GM12878 (cell line): ENCODE measurements at regions not wholly inside any gene's neighbourhood (a gene's known extent, or its start where the extent isn't known, plus 50 kb on each side); places are given as distances from the start of the nearest gene placed in this dataset.

Source experiments
- ATAC-seq: fragments of 200-7000 bp; cut with Tn5 transposase; 3 replicates; pipeline ENCODE4 v1.9.1; 2020; ENCODE audit warnings: mild to moderate bottlenecking, moderate library complexity
- BruUV-seq: library from RNA; stranded (reverse); fragments of 400-500 nt; replicated peaks from 2 replicates; lab custom pipeline; 2021; lab: Mats Ljungman, UMichigan
- CTCF ChIA-PET: fragments of 300-600 bp; sonication (Branson Sonifier 250); formaldehyde crosslinking; extraction: SDS; loops from one replicate; lab custom pipeline; 2021; ENCODE audit warnings: inconsistent platforms; lab: Yijun Ruan, JAX
- POLR2A ChIA-PET: fragments of 350-600 bp; formaldehyde crosslinking; extraction: SDS; loops from one replicate; lab custom pipeline; 2021; ENCODE audit warnings: inconsistent platforms; lab: Charles Lee
- RAD21 ChIA-PET: fragments of 300-600 bp; sonication (Branson Sonifier 250); formaldehyde crosslinking; loops from one replicate; lab custom pipeline; 2023; ENCODE audit warnings: antibody characterized with exemption; ENCODE audit not compliant: unreplicated experiment; lab: Charles Lee
- SMC1A ChIA-PET: fragments of 300-600 bp; sonication (Branson Sonifier 250); formaldehyde crosslinking; loops from one replicate; lab custom pipeline; 2023; ENCODE audit not compliant: unreplicated experiment, uncharacterized antibody; lab: Charles Lee
- DNase-seq: peaks from one replicate; pipeline ENCODE4 v3.0.0-alpha.2; 2011; ENCODE audit warnings: low read depth, low spot score
- FAIRE-seq: peaks from 3 replicates; lab custom pipeline; 2011; peaks lifted over from hg19 to GRCh38; lab: Jason Lieb, UNC
- H2AFZ ChIP-seq: 2 replicates; pipeline ENCODE4 v1.6.0; 2011; ENCODE audit warnings: low read depth, low read length, control low read depth; ENCODE audit not compliant: control insufficient read depth
- H3K27ac ChIP-seq: 2 replicates; pipeline ENCODE4 v1.5.1; 2011; ENCODE audit warnings: control low read depth; ENCODE audit not compliant: control insufficient read depth, insufficient read depth
- H3K27me3 ChIP-seq, 2 experiments: replicated peaks in 1 of 2; 2 replicates each; pipeline versions ENCODE4 v1.6.0 to v1.6.1; 2011; ENCODE audit warnings: low read length in 1 of 2; ENCODE audit not compliant: control insufficient read depth in 2 of 2, insufficient read depth in 2 of 2
- H3K36me3 ChIP-seq, 2 experiments: 2 replicates each; pipeline ENCODE4 v1.5.1; 2011; ENCODE audit warnings: low read length in 1 of 2; ENCODE audit not compliant: control insufficient read depth in 2 of 2, insufficient read depth in 2 of 2
- H3K4me1 ChIP-seq: 2 replicates; pipeline ENCODE4 v1.6.1; 2011; ENCODE audit warnings: mild to moderate bottlenecking, low read length, moderate library complexity, mixed read lengths; ENCODE audit not compliant: control insufficient read depth, insufficient read depth
- H3K4me2 ChIP-seq: 2 replicates; pipeline ENCODE4 v1.6.0; 2011; ENCODE audit warnings: control low read depth; ENCODE audit not compliant: control insufficient read depth, insufficient read depth
- H3K4me3 ChIP-seq: fragments of 200-600 bp; sonication (generic); 2 replicates; pipeline ENCODE4 v1.5.1; 2016
- H3K79me2 ChIP-seq: 2 replicates; pipeline ENCODE4 v1.6.0; 2011; ENCODE audit warnings: low read length; ENCODE audit not compliant: control insufficient read depth, insufficient read depth
- H3K9ac ChIP-seq: 2 replicates; pipeline ENCODE4 v1.8.0; 2011; ENCODE audit warnings: low read length, control low read depth, mixed read lengths; ENCODE audit not compliant: control insufficient read depth, insufficient read depth
- H3K9me3 ChIP-seq: replicated peaks from 3 replicates; pipeline ENCODE4 v1.5.1; 2011; ENCODE audit warnings: mild to moderate bottlenecking, low read length; ENCODE audit not compliant: control insufficient read depth, insufficient read depth
- H4K20me1 ChIP-seq: 2 replicates; pipeline ENCODE4 v1.6.0; 2011; ENCODE audit not compliant: control insufficient read depth, insufficient read depth
- BMI1 ChIP-seq: fragments of 450-650 bp; IDR thresholded peaks from 2 replicates; pipeline ENCODE4 v1.6.1; 2016; ENCODE audit warnings: mild to moderate bottlenecking, moderate library complexity, borderline replicate concordance
- ELK1 ChIP-seq: IDR thresholded peaks from 2 replicates; pipeline ENCODE4 v1.6.1; 2012; ENCODE audit warnings: low read depth, low read length, improper control_type of control experiment
- NFYB ChIP-seq: IDR thresholded peaks from 2 replicates; pipeline ENCODE4 v1.6.1; 2011; ENCODE audit warnings: low read depth, mild to moderate bottlenecking, low read length, improper control_type of control experiment, moderate library complexity; ENCODE audit not compliant: insufficient read depth
- SPI1 ChIP-seq: IDR thresholded peaks from 2 replicates; pipeline ENCODE4 v1.6.1; 2011; ENCODE audit warnings: low read depth, mild to moderate bottlenecking, low read length, moderate library complexity, borderline replicate concordance; ENCODE audit not compliant: insufficient read depth
- YY1 ChIP-seq: IDR thresholded peaks from 2 replicates; pipeline ENCODE4 v1.6.1; 2011; ENCODE audit warnings: low read depth, mild to moderate bottlenecking, low read length
- ZNF274 ChIP-seq: IDR thresholded peaks from one replicate; pipeline ENCODE4 v1.8.0; 2011; ENCODE audit not compliant: insufficient read length, insufficient read depth
- WGBS: methylation state at CpG from one replicate; pipeline ENCODE4 v1.1.6; 2016; ENCODE audit warnings: low lambda C conversion rate; ENCODE audit not compliant: insufficient replicate concordance, insufficient coverage; ENCODE audit errors: missing lambda C conversion rate; 5-methylcytosine and 5-hydroxymethylcytosine counted together
- in situ Hi-C: fragments of 300-500 bp; cut with MboI; formaldehyde crosslinking; loops from 9 replicates; pipeline ENCODE4 v1.14.3; 2018; ENCODE audit warnings: mixed read lengths
- intact Hi-C: fragments of 100-400 bp; cut with micrococcal nuclease; formaldehyde crosslinking; loops from one replicate; pipeline ENCODE4 v1.14.2; 2022; ENCODE audit not compliant: unreplicated experiment
- TF ChIP-seq, protein P1 (sequence below): fragments of 450-650 bp; IDR thresholded peaks from 2 replicates; pipeline ENCODE4 v1.6.1; 2017; ENCODE audit warnings: mild to moderate bottlenecking, moderate library complexity
- TF ChIP-seq, protein P2 (sequence below): IDR thresholded peaks from 2 replicates; pipeline ENCODE4 v1.6.1; 2012; ENCODE audit warnings: mild to moderate bottlenecking, low read depth, low read length
- TF ChIP-seq, protein P3 (sequence below): fragments of 450-650 bp; formaldehyde crosslinking; IDR thresholded peaks from 2 replicates; pipeline ENCODE4 v1.5.0; 2022; ENCODE audit warnings: mild to moderate bottlenecking, missing genetic modification characterization

DNA sequence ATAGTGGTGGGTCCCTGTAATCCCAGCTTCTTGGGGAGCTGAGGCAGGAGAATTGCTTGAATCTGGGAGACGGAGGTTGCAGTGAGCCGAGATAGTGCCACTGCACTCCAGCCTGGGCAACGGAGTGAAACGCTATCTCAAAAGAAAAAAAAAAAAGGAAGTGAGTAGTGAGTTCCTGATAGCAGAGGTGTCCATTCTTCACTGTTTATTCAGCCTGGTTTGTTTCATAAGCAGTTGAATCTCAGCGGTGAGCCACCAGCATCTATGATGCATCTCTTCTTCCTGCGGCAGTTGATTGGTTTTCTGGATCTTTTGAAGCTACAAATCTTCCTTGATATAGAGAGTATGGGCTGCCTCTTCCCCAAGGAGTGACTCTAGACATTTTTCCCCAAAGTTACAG is 316.1 kb upstream of the MTPN start:
- Histone ChIP-seq H3K4me1 (no peaks in the 10 kb centered on the region), H3K9me3 (no peaks in the 10 kb centered on the region), H3K27ac (no peak overlapping the region), H3K36me3 (no peaks in the 10 kb centered on the region), H3K9ac (no peak overlapping the region), H3K4me2 (no peak overlapping the region), H2AFZ (no peak overlapping the region), H4K20me1 (no peaks in the 10 kb centered on the region), H3K4me3 (no peak overlapping the region), H3K27me3 (no peaks in the 10 kb centered on the region), H3K79me2 (no peaks in the 10 kb centered on the region)
- ATAC-seq, result peak; percentile 96
- intact Hi-C loops, result loop anchor here (10.0 kb wide), 1 partner anchor 392 kb away; no protein-coding TSS in a partner anchor
- ChIA-PET CTCF (interaction anchor here (0.6 kb wide), 1 partner anchor 620 kb away, joined by 3 read pairs; no protein-coding TSS in a partner anchor), POLR2A (no interaction called here), SMC1A (interaction anchor here (0.7 kb wide), 1 partner anchor 251 kb away, joined by 3 read pairs; no protein-coding TSS in a partner anchor), RAD21 (no interaction called here)
- no peak for FAIRE-seq
- in situ Hi-C loops, result no loop called here
- WGBS, result 4% methylated on average over 6 of the region's 6 CpGs
- DNase-seq, result peak; percentile 16
- BruUV-seq, result no TSS peak
- TF ChIP-seq NFYB, result 0 out of 2 replicates have a peak, but pooled peaks have one; percentile 11
- TF ChIP-seq YY1, result no peak
- TF ChIP-seq, protein P1, sequence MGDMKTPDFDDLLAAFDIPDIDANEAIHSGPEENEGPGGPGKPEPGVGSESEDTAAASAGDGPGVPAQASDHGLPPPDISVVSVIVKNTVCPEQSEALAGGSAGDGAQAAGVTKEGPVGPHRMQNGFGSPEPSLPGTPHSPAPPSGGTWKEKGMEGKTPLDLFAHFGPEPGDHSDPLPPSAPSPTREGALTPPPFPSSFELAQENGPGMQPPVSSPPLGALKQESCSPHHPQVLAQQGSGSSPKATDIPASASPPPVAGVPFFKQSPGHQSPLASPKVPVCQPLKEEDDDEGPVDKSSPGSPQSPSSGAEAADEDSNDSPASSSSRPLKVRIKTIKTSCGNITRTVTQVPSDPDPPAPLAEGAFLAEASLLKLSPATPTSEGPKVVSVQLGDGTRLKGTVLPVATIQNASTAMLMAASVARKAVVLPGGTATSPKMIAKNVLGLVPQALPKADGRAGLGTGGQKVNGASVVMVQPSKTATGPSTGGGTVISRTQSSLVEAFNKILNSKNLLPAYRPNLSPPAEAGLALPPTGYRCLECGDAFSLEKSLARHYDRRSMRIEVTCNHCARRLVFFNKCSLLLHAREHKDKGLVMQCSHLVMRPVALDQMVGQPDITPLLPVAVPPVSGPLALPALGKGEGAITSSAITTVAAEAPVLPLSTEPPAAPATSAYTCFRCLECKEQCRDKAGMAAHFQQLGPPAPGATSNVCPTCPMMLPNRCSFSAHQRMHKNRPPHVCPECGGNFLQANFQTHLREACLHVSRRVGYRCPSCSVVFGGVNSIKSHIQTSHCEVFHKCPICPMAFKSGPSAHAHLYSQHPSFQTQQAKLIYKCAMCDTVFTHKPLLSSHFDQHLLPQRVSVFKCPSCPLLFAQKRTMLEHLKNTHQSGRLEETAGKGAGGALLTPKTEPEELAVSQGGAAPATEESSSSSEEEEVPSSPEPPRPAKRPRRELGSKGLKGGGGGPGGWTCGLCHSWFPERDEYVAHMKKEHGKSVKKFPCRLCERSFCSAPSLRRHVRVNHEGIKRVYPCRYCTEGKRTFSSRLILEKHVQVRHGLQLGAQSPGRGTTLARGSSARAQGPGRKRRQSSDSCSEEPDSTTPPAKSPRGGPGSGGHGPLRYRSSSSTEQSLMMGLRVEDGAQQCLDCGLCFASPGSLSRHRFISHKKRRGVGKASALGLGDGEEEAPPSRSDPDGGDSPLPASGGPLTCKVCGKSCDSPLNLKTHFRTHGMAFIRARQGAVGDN, result no peak
- TF ChIP-seq, protein P2, sequence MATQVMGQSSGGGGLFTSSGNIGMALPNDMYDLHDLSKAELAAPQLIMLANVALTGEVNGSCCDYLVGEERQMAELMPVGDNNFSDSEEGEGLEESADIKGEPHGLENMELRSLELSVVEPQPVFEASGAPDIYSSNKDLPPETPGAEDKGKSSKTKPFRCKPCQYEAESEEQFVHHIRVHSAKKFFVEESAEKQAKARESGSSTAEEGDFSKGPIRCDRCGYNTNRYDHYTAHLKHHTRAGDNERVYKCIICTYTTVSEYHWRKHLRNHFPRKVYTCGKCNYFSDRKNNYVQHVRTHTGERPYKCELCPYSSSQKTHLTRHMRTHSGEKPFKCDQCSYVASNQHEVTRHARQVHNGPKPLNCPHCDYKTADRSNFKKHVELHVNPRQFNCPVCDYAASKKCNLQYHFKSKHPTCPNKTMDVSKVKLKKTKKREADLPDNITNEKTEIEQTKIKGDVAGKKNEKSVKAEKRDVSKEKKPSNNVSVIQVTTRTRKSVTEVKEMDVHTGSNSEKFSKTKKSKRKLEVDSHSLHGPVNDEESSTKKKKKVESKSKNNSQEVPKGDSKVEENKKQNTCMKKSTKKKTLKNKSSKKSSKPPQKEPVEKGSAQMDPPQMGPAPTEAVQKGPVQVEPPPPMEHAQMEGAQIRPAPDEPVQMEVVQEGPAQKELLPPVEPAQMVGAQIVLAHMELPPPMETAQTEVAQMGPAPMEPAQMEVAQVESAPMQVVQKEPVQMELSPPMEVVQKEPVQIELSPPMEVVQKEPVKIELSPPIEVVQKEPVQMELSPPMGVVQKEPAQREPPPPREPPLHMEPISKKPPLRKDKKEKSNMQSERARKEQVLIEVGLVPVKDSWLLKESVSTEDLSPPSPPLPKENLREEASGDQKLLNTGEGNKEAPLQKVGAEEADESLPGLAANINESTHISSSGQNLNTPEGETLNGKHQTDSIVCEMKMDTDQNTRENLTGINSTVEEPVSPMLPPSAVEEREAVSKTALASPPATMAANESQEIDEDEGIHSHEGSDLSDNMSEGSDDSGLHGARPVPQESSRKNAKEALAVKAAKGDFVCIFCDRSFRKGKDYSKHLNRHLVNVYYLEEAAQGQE, result no peak
- peak; percentile 85 for TF ChIP-seq SPI1
- no peak for TF ChIP-seq ELK1
- TF ChIP-seq ZNF274, result no peak
- TF ChIP-seq BMI1, result no peak
- TF ChIP-seq, protein P3, sequence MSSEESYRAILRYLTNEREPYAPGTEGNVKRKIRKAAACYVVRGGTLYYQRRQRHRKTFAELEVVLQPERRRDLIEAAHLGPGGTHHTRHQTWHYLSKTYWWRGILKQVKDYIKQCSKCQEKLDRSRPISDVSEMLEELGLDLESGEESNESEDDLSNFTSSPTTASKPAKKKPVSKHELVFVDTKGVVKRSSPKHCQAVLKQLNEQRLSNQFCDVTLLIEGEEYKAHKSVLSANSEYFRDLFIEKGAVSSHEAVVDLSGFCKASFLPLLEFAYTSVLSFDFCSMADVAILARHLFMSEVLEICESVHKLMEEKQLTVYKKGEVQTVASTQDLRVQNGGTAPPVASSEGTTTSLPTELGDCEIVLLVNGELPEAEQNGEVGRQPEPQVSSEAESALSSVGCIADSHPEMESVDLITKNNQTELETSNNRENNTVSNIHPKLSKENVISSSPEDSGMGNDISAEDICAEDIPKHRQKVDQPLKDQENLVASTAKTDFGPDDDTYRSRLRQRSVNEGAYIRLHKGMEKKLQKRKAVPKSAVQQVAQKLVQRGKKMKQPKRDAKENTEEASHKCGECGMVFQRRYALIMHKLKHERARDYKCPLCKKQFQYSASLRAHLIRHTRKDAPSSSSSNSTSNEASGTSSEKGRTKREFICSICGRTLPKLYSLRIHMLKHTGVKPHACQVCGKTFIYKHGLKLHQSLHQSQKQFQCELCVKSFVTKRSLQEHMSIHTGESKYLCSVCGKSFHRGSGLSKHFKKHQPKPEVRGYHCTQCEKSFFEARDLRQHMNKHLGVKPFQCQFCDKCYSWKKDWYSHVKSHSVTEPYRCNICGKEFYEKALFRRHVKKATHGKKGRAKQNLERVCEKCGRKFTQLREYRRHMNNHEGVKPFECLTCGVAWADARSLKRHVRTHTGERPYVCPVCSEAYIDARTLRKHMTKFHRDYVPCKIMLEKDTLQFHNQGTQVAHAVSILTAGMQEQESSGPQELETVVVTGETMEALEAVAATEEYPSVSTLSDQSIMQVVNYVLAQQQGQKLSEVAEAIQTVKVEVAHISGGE, result no peak
